HG03558 (cell line): ENCODE measurements at regions not wholly inside any gene's neighbourhood (a gene's known extent, or its start where the extent isn't known, plus 50 kb on each side); places are given as distances from the start of the nearest gene placed in this dataset.

Experiments used
- ATAC-seq: cut with Tn5 transposase; IDR thresholded peaks from one replicate; pipeline ENCODE4 v1.9.1; 2021; ENCODE audit warnings: moderate number of reproducible peaks; ENCODE audit not compliant: unreplicated experiment; ENCODE audit errors: extremely low read depth

GRCh38 chr1:82589588-82589987 lies 788.9 kb downstream of the ADGRL2 start:
- no peak for ATAC-seq

DNA sequence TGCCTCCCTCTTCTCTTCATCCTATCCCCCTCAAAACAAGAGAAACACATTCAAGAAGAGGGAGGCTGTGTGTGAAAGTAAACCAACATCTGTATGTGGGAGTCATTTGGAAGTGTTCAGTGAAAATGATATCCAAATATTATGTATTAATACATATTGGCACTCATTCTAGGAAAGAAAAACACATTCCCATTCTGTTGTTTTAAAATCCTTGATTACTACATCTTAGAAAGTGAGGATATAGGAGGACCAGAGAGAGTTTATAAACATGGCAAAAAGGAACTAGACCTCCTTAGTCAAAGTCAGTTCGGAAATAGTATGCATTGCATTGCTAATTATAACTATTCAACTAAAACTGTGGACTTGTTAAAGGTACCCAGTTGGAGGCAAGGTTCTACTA lies 786.6 kb downstream of the ADGRL2 start:
- ATAC-seq: no peak

DNA sequence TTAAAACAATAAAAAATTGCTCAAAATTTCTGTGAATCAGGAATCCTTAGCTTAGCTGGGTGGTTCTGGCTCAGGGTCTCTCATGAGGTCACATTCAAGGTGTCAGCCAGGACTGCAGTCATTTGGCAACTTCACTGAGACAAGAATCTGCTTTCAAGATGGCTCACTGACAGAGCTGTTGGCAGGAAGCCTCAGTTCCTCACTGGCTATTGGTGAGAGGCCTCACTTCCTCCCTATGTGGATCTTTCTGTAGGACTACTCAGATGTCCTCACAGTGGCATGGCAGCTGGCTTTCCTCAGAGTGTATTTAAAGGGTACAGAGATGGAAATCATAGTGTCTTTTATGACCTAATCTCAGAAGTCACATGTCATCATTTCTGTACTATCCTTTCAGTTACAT lies 785.7 kb downstream of the ADGRL2 start:
- ATAC-seq: no peak

- no peak for ATAC-seq
These were observed 781.6 kb downstream of the ADGRL2 start for GRCh38 chr1:82582347-82582746.

DNA sequence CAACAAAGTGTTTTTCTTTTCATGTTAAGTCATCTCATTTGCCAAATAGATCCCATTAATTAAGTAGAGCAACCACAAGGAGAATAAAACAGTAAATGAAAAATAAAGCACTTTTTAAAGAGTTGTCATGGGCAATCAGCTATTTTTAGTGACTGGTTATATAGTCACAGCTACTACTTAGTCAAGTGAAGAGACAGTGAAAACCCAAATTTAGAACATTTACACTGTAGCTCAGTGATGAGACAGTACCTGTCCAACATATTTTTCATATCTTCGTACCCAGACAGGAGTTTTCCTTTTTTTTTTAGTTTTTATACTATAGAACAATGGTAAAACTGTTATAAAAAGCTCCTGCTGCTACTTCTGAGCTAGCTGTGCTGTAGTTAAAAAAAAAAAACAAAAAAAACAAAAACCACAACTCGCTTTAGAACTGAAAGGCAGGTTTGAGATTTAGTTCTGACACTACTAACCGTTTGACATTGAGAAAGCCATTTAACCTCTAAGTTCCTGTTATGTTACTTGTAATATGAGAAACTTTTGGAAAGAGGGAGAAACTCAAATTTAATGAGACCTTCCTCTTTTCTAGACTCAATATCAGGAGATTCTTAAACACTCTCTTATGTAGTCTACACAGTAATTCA lies 777.5 kb downstream of the ADGRL2 start:
- ATAC-seq: no peak

GRCh38 chr1:82567348-82567747 lies 766.6 kb downstream of the ADGRL2 start:
- ATAC-seq: no peak

DNA sequence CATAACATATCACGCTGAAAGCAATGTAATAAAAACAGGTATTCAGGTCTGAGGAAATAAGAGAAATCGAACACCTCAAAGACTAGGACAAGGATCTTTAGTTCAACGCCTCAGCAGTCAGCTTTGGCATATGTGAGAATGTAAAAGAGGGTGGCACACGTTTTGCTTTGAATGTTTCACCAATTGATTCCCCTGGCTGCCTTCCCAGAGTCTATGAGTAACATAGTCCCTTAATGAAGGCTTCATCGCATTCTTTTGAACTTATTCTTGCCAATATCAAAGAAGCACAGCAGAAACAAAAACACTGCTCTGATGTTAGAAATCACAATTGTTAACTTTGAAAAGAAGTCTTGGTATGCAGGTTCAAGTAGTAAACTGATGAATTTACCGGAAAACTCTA lies 764.8 kb downstream of the ADGRL2 start:
- no peak for ATAC-seq

GRCh38 chr1:82565146-82565545 lies 764.4 kb downstream of the ADGRL2 start:
- no peak for ATAC-seq

- ATAC-seq: no peak
These were observed 763.6 kb downstream of the ADGRL2 start for GRCh38 chr1:82564333-82564732.

DNA sequence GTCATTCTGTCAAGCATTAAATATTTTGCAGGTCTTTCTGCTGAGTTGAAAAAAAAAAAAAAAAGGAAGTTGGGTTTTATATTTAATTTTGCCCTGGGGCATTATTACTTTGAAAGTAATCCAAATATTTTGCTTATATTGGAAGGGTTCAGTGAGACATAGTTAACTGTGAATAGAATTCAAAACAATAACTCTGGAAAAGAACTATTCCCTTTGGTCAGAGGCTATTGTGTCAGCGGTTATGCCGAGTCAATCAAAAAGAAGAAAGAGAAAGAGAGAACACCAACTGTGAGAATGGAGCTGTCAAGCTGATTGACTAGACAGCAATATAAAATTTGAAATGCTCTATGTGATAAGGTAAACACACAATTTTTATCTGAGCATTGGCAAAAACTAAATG lies 761.7 kb downstream of the ADGRL2 start:
- no peak for ATAC-seq

- ATAC-seq: no peak
These were observed 759.8 kb downstream of the ADGRL2 start for GRCh38 chr1:82560566-82560965.

- ATAC-seq: no peak
These were observed 754.8 kb downstream of the ADGRL2 start for GRCh38 chr1:82555501-82555900.

GRCh38 chr1:82549841-82550240 lies 749.1 kb downstream of the ADGRL2 start:
- ATAC-seq: no peak

- ATAC-seq: no peak
These were observed 742.0 kb downstream of the ADGRL2 start for GRCh38 chr1:82542766-82543165.

- ATAC-seq: no peak
These were observed 741.4 kb downstream of the ADGRL2 start for GRCh38 chr1:82542141-82542540.

DNA sequence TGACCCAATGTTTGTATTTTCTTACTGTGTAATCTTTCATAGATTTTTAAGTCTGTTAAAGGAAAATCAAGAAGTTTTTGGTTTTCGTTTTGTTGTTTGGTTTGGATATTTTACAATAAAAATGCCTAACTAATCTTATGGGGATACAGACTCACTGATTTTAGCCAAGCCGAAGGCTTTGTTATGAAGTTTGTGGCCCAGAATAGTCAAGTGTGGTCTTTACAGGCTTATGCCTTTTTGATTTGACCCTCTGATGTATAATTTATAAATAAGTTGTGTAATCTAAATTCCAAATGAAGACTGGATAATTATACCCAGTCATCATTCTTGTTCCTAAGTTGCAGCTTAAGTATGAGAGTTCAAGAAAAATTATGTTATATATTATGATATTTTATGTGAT lies 739.3 kb downstream of the ADGRL2 start:
- no peak for ATAC-seq

- ATAC-seq: no peak
These were observed 738.1 kb downstream of the ADGRL2 start for GRCh38 chr1:82538876-82539275.

GRCh38 chr1:82534996-82535395 lies 734.3 kb downstream of the ADGRL2 start:
- ATAC-seq: no peak

DNA sequence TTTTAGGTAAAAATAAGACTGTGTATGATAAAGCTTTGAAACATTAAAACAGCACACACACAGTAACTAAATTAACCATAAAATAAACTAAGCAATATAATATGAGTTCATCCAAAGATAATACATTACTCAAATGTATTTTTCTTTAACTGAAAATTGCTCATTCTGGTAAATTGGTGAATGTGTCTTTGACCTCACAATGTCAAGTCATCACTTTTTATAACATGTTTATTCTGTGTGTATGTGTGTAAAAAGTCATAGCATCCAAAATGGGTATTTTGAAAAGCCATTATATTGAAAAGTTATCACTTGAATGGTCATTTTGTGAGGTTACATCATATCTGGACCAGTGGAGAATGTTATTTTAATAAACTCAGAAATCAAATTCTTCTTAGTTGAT lies 724.6 kb downstream of the ADGRL2 start:
- no peak for ATAC-seq

GRCh38 chr1:82520611-82521010 lies 719.9 kb downstream of the ADGRL2 start:
- ATAC-seq: no peak

GRCh38 chr1:82517586-82517985 lies 716.9 kb downstream of the ADGRL2 start:
- ATAC-seq: no peak

GRCh38 chr1:82515650-82516049 lies 714.9 kb downstream of the ADGRL2 start:
- ATAC-seq: no peak

GRCh38 chr1:82511441-82511840 lies 710.7 kb downstream of the ADGRL2 start:
- ATAC-seq: no peak
